SK-N-SH (cell line): ENCODE measurements at regions not wholly inside any gene's neighbourhood (a gene's known extent, or its start where the extent isn't known, plus 50 kb on each side); places are given as distances from the start of the nearest gene placed in this dataset.

Experiments used
- CTCF ChIP-seq: fragments of 200-600 bp; sonication (generic); IDR thresholded peaks from 2 replicates; pipeline ENCODE4 v1.6.1; 2017; ENCODE audit warnings: antibody characterized with exemption, mild to moderate bottlenecking, moderate library complexity
- EP300 ChIP-seq, 2 experiments: IDR thresholded peaks; 2 replicates each; pipeline versions ENCODE4 v1.4.0 to v1.6.1; 2012; ENCODE audit warnings: borderline replicate concordance in 1 of 2, low read depth in 1 of 2, low read length in 1 of 2
- MEF2A ChIP-seq: IDR thresholded peaks from 2 replicates; pipeline ENCODE4 v1.4.0; 2012; ENCODE audit warnings: low read depth, borderline replicate concordance
- PBX3 ChIP-seq: IDR thresholded peaks from 2 replicates; pipeline ENCODE4; 2012
- RAD21 ChIP-seq: IDR thresholded peaks from 2 replicates; pipeline ENCODE4 v1.6.1; 2012; ENCODE audit warnings: mild to moderate bottlenecking, low read length
- REST ChIP-seq: IDR thresholded peaks from 2 replicates; pipeline ENCODE4 v1.6.1; 2012; ENCODE audit warnings: mild to moderate bottlenecking, low read depth, low read length, moderate library complexity
- RFX5 ChIP-seq: IDR thresholded peaks from 2 replicates; pipeline ENCODE4 v1.6.1; 2012; ENCODE audit warnings: mild to moderate bottlenecking, improper control_type of control experiment, low read length
- USF2 ChIP-seq: fragments of 150-350 bp; IDR thresholded peaks from 2 replicates; pipeline ENCODE4 v1.6.1; 2017; ENCODE audit warnings: antibody characterized with exemption, low read length, low read depth, borderline replicate concordance
- YY1 ChIP-seq: IDR thresholded peaks from 2 replicates; pipeline ENCODE4 v1.4.0; 2012; ENCODE audit warnings: low read depth, mild to moderate bottlenecking
- ZBTB33 ChIP-seq: IDR thresholded peaks from 2 replicates; pipeline ENCODE4 v1.4.0; 2012; ENCODE audit warnings: low read depth, borderline replicate concordance

- TF ChIP-seq PBX3: no peak
- no peak for TF ChIP-seq CTCF
- no peak for TF ChIP-seq EP300 (IDR thresholded peaks at IDR 0.05; ENCODE audit: borderline replicate concordance in 1 of 2, low read depth in 1 of 2, low read length in 1 of 2)
- TF ChIP-seq YY1: no peak
- TF ChIP-seq USF2: no peak
- TF ChIP-seq MEF2A: no peak
- TF ChIP-seq RFX5: no peak
- no peak for TF ChIP-seq REST
- no peak for TF ChIP-seq ZBTB33
- no peak for TF ChIP-seq RAD21
Measured at GRCh38 chr13:84272877-84273562, 390.7 kb upstream of the SLITRK1 start.
